HFFc6 (cell line): ENCODE measurements at regions not wholly inside any gene's neighbourhood (a gene's known extent, or its start where the extent isn't known, plus 50 kb on each side); places are given as distances from the start of the nearest gene placed in this dataset.

Experiments used
- DNase-seq: peaks from one replicate; pipeline ENCODE4 v3.0.0-alpha.2; 2018
- H3K27ac Mint-ChIP-seq: 2 replicates; pipeline ENCODE4 v1.8.0; 2020; ENCODE audit warnings: mild to moderate bottlenecking, mixed read lengths
- H3K27me3 Mint-ChIP-seq: 2 replicates; pipeline ENCODE4 v1.8.0; 2021; ENCODE audit warnings: mild to moderate bottlenecking, moderate library complexity, mixed read lengths; ENCODE audit not compliant: insufficient read depth
- H3K36me3 Mint-ChIP-seq: 2 replicates; pipeline ENCODE4 v1.8.0; 2021; ENCODE audit warnings: low read depth, mixed read lengths
- H3K4me1 Mint-ChIP-seq: 2 replicates; pipeline ENCODE4 v1.8.0; 2020; ENCODE audit warnings: low read depth, mixed read lengths
- H3K4me3 Mint-ChIP-seq: 2 replicates; pipeline ENCODE4 v1.8.0; 2020; ENCODE audit warnings: mild to moderate bottlenecking, moderate library complexity, mixed read lengths
- H3K9me3 Mint-ChIP-seq: 2 replicates; pipeline ENCODE4 v1.8.0; 2020; ENCODE audit warnings: mild to moderate bottlenecking, mixed read lengths
- TF ChIP-seq, protein P1 (sequence below): fragments of 200-600 bp; sonication (generic); IDR thresholded peaks from 2 replicates; pipeline ENCODE4 v1.5.0; 2021; ENCODE audit warnings: antibody characterized with exemption, mild to moderate bottlenecking

DNA sequence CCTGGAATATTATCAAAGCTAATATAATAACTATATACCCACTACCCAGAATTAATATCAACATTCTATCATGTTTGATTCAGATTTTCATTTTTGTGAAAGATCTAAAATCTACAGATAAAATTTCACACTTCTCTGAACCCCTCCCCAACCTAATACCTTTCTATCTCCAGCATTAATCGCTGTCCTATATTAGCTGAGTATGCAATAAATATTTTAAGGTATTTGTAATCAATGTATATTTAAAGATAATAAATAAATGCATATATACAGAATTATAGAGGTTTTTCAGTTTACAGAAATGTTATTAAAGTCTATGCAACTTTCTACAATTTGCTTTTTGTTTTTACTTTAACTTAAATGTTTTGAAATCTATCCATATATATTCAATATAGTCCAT is 156.7 kb upstream of the NRSN1 start:
- Mint-ChIP-seq H3K4me3 (no peak overlapping the region), H3K4me1 (no peaks in the 10 kb centered on the region), H3K36me3 (peaks cover 14% of the 10 kb centered on the region; the same call in 1 of the 2 replicates), H3K27me3 (peaks cover 1% of the 10 kb centered on the region; the same call in 1 of the 2 replicates), H3K27ac (no peak overlapping the region), H3K9me3 (peaks cover 58% of the 10 kb centered on the region)
- DNase-seq, result no peak
- TF ChIP-seq, protein P1, sequence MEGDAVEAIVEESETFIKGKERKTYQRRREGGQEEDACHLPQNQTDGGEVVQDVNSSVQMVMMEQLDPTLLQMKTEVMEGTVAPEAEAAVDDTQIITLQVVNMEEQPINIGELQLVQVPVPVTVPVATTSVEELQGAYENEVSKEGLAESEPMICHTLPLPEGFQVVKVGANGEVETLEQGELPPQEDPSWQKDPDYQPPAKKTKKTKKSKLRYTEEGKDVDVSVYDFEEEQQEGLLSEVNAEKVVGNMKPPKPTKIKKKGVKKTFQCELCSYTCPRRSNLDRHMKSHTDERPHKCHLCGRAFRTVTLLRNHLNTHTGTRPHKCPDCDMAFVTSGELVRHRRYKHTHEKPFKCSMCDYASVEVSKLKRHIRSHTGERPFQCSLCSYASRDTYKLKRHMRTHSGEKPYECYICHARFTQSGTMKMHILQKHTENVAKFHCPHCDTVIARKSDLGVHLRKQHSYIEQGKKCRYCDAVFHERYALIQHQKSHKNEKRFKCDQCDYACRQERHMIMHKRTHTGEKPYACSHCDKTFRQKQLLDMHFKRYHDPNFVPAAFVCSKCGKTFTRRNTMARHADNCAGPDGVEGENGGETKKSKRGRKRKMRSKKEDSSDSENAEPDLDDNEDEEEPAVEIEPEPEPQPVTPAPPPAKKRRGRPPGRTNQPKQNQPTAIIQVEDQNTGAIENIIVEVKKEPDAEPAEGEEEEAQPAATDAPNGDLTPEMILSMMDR, result no peak

DNA sequence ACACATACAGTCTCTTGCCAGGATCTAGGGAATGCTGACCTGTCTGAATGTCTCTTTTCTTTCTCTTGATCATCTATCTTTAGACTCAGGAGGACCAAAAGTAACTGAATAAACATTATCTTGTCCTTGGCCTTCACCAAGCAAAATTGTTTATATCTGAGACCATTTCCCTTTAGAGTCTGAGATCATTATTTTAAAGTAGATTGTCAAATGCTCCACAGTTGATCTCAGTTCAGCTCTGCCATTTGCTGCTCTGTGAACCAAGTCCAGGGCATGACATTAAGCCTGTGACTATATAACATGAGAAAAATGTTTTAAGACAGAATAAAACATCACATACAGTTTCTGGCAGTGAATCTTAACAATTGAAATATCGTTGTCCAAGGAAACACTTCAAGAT is 148.3 kb upstream of the NRSN1 start:
- Mint-ChIP-seq H3K4me3 (no peak overlapping the region), H3K4me1 (no peaks in the 10 kb centered on the region), H3K36me3 (peaks cover 4% of the 10 kb centered on the region; the same call in 1 of the 2 replicates), H3K27me3 (no peaks in the 10 kb centered on the region), H3K9me3 (peaks cover 45% of the 10 kb centered on the region), H3K27ac (no peak overlapping the region)
- DNase-seq, result no peak
- TF ChIP-seq, protein P1, result no peak

DNA sequence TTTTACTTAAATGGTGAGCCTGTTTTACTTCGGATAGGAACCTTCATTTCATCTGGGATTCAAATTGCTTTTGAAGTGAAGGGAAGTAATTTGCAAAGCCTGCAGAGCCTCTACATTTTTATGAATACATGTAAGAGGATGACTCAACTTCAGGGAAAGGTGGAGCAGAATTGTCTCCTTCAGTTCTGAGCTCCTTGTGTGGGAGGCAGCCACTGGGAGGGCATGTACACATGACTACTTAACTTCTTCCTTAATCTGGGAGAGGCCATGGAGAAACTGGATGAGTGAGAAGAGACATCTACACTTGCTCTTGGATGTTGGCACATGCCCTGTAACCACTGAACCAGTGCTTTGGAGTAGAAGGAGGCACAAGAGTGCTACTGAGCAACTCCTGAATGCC is 145.1 kb upstream of the NRSN1 start:
- H3K4me1 Mint-ChIP-seq, result no peaks in the 10 kb centered on the region
- no peak overlapping the region for H3K27ac Mint-ChIP-seq
- peaks cover 4% of the 10 kb centered on the region; the same call in 1 of the 2 replicates for H3K36me3 Mint-ChIP-seq
- no peaks in the 10 kb centered on the region for H3K27me3 Mint-ChIP-seq
- peaks cover 50% of the 10 kb centered on the region for H3K9me3 Mint-ChIP-seq
- no peak for DNase-seq
- no peak overlapping the region for H3K4me3 Mint-ChIP-seq
- TF ChIP-seq, protein P1, result no peak

DNA sequence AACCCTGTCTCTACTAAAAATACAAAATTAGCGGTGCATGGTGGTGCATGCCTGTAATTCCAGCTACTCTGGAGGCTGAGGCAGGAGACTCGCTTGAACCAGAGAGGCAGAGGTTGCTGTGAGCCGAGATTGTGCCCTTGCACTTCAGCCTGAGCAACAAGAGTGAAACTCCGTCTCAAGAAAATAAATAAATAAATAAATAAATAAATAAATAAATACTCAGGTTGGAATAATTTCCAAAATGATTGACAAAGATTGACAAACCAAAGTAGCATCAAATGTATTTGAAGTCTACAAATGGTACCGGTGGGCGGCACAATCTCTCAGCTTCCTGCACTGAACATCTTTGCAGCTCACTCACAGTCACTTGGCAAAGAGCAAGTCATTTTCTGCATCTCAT is 144.1 kb upstream of the NRSN1 start:
- Mint-ChIP-seq H3K4me1 (no peaks in the 10 kb centered on the region), H3K9me3 (peaks cover 53% of the 10 kb centered on the region), H3K27me3 (no peaks in the 10 kb centered on the region), H3K4me3 (no peak overlapping the region), H3K36me3 (peaks cover 4% of the 10 kb centered on the region; the same call in 1 of the 2 replicates), H3K27ac (no peak overlapping the region)
- TF ChIP-seq, protein P1, result no peak
- DNase-seq, result no peak

DNA sequence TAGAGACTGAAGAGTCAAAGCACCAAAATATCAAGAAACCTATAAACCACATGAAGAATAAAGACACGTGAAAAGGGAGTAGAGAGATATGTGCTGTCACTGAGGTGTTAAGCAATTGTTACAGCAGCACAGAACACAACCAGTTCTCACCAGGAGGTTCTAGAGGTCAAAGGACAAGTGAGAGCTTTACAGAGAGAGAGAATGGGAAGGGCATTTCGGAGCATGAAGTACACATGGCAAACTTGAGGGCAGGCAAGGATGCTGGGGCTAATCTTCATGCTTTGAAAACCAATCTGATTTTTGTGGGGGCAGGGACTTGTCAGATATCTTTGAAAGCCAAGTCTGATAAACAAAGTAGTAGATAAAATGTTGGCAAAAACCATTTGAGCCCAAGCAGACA is 142.3 kb upstream of the NRSN1 start:
- TF ChIP-seq, protein P1, result no peak
- DNase-seq, result no peak
- Mint-ChIP-seq H3K9me3 (peaks cover 40% of the 10 kb centered on the region), H3K27ac (no peak overlapping the region), H3K27me3 (no peaks in the 10 kb centered on the region), H3K36me3 (peaks cover 4% of the 10 kb centered on the region; the same call in 1 of the 2 replicates), H3K4me3 (no peak overlapping the region), H3K4me1 (no peaks in the 10 kb centered on the region)

DNA sequence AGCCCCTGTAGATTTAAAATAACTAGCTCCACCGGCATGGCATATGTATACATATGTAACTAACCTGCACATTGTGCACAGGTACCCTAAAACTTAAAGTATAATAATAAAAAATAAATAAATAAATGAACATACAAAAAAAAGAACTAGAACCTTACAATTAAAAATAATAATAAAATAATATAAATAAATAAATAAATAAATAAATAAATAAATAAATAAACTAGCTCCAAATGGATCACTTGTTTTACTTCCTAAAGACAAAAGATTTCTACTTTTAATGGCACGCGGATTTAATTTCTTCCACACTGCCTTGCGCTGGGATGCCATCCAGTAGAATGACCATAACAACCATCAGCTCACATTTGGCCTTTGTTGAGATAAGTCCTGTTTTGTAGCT is 141.0 kb upstream of the NRSN1 start:
- TF ChIP-seq, protein P1, result no peak
- no peak overlapping the region for H3K4me3 Mint-ChIP-seq
- peaks cover 38% of the 10 kb centered on the region for H3K9me3 Mint-ChIP-seq
- no peaks in the 10 kb centered on the region for H3K27me3 Mint-ChIP-seq
- no peak overlapping the region for H3K27ac Mint-ChIP-seq
- no peaks in the 10 kb centered on the region for H3K4me1 Mint-ChIP-seq
- H3K36me3 Mint-ChIP-seq, result peaks cover 4% of the 10 kb centered on the region; the same call in 1 of the 2 replicates
- no peak for DNase-seq
